ENCODE measurements at regions not wholly inside any gene's neighbourhood (a gene's known extent, or its start where the extent isn't known, plus 50 kb on each side); places are given as distances from the start of the nearest gene placed in this dataset.
"Not testable (repeated sequence)": the region's sequence is repeated elsewhere in the genome, so short reads cannot be mapped to it uniquely, and the experiment has no call there.

DNA sequence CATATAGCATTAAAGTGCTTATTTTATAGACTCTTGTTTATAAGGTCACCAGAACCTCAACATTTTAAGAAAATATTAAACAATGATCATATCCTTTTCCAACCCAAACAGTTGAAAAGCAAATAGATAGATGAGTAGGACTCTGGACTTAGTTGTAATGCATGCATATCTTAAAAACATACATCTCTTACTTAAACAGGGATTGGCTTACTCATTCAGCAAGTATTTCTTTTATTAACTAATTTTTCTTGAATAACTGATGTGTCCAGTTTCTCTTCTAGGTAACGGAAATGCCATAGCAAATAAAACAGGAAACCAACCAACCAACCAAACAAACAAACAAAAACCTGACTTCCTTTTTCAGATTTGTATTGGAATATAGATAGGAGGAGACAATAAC is 70.9 kb upstream of the NBPF4 start:
- TF ChIP-seq, protein P1, sequence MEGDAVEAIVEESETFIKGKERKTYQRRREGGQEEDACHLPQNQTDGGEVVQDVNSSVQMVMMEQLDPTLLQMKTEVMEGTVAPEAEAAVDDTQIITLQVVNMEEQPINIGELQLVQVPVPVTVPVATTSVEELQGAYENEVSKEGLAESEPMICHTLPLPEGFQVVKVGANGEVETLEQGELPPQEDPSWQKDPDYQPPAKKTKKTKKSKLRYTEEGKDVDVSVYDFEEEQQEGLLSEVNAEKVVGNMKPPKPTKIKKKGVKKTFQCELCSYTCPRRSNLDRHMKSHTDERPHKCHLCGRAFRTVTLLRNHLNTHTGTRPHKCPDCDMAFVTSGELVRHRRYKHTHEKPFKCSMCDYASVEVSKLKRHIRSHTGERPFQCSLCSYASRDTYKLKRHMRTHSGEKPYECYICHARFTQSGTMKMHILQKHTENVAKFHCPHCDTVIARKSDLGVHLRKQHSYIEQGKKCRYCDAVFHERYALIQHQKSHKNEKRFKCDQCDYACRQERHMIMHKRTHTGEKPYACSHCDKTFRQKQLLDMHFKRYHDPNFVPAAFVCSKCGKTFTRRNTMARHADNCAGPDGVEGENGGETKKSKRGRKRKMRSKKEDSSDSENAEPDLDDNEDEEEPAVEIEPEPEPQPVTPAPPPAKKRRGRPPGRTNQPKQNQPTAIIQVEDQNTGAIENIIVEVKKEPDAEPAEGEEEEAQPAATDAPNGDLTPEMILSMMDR (conservative IDR thresholded peaks at IDR 0.05; ENCODE audit: low read depth, low read length), result no peak
- DNase-seq (ENCODE audit: low read depth), result no peak
- no peak overlapping the region for H3K4me3 ChIP-seq (ENCODE audit: low read depth, low read length)

DNA sequence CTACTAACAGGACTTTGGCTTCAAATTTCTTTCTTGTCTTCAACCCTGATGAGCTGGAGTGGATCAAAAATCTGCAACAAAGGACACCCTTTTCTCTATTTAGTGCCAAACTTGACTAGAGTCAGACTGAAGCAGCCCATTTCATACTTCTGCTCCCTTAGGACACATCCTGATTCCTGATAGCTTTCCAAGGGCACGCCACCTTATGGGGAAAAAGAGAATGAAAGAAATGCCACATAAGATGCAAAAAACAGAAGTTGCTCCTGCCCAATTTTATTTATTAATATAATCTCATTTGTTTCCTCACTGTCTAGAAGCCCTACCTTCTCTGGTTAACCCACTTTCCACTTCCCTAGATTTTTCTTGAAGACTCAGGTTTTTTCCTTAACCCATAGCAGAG is 72.7 kb upstream of the NBPF4 start:
- H3K4me3 ChIP-seq (ENCODE audit: low read depth, low read length), result no peak overlapping the region
- DNase-seq (ENCODE audit: low read depth), result peak; percentile 9
- TF ChIP-seq, protein P1 (conservative IDR thresholded peaks at IDR 0.05; ENCODE audit: low read depth, low read length), result peak; percentile 36

DNA sequence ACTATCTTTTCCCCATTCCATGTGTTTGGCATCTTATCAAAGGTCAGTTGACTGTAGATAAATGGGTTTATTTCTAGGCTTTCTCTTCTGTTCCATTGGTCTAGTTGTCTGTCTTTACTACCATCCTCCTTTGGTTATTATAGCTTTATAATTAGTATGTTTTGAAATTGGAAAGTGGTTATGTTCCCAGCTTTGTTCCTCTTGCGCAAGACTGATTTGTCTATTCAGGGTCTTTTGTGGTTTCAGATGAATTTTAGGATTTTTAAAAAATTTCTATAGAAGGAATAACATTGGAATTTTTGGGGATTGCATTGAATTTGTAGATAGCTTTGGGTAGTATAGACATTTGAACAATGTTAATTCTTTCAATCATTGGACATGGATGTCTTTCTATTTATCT is 77.0 kb upstream of the NBPF4 start:
- TF ChIP-seq, protein P1 (conservative IDR thresholded peaks at IDR 0.05; ENCODE audit: low read depth, low read length), result no peak
- H3K4me3 ChIP-seq (ENCODE audit: low read depth, low read length), result no peak overlapping the region
- DNase-seq (ENCODE audit: low read depth), result no peak

DNA sequence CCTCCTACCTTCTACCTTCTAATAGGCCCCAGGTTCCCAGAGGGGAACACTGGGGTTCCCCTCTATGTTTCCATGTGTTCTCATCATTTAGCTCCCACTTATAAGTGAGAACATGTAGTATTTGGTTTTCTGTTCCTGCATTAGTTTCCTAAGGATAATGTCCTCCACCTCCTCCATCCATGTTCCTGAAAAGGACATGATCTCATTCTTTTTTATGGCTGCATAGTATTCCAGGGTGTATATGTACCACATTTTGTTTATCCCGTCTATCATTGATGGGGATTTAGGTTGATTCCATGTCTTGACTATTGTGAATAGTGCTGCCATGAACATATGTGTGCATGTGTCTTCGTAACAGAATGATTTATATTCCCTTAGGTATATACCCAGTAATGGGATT is 81.5 kb upstream of the NBPF4 start:
- not testable (repeated sequence) for DNase-seq (ENCODE audit: low read depth); H3K4me3 ChIP-seq (ENCODE audit: low read depth, low read length)

DNA sequence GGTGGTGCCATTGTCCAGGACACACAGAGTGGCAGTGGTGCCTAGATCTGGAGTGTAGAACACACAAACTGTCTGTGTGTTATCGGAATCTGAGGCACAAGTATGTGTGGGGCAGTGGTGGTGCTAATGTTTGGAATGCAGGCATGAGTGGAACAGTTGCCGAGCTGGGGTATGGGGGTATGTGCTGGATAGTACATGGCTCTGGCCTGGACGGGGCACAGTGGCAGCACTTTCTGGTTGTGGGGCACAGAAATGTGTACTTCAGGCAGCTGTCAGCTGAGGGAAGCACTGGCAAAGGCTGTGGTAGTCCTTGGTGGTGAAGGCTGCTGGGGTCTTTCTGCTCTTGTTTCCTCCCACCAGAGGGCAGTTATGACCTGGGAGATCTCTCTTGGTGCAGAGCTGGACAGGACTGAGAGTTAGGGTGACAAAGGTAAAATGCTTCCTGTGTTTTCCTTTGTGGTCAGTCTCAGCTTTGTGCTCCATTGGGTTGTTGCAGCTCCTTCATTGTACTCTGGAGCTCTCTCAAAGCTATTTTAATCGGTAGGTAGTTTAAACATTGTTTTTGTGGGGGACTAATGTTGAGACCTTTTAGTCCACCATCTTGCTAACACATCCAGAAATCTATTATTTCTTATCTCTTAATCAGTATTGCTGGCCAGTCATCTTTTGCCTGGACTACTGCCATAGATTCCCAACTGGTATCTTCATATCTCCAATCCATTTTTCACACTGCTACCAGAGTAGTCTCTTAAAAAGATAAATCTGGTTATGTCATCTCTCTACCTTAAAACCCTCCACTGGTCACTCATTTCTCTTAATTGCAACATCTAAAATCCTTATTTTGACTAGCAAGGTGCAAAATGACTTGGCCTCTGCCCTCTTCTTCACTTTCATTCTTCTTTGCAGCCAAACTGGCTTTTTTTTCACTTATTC is 83.9 kb upstream of the NBPF4 start:
- peak; percentile 1 for DNase-seq (ENCODE audit: low read depth)
- TF ChIP-seq, protein P1 (conservative IDR thresholded peaks at IDR 0.05; ENCODE audit: low read depth, low read length), result peak; percentile 29
- no peak overlapping the region for H3K4me3 ChIP-seq (ENCODE audit: low read depth, low read length)

DNA sequence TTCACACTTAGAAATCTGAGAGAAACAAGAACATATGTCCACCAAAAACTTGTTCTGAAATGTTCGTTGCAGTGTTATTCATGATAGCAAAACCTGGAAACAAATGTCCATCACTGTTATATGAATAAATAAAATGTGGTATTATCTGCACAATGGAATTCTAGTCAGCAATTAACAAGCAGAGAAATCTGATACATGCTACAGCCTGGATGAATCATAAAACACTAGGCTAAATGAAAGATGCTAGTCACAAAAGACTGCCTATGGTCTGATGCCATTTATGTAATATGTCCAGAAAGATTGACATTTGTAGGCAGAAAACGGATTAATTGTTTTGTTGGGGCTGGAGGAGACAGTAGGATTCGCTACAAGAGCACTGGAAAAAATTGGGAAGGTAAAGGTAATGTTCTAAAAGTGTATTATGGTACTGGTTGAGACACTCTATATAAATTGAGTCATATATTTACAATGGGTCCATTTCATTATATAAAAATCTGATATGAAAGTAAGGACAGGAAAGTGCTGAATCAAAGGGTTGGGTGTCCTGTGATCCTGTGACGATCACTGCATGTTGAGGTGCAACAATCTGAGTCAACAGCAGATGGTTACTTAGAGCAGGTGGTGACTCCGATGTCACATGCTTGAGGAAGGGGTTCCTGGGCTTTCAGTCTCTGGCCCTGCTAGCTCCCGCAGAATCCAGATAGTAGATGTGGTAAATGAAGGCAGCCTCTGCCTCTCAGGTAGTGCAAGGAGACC is 102.1 kb upstream of the NBPF4 start:
- TF ChIP-seq, protein P1 (conservative IDR thresholded peaks at IDR 0.05; ENCODE audit: low read depth, low read length), result no peak
- no peak for DNase-seq (ENCODE audit: low read depth)
- no peak overlapping the region for H3K4me3 ChIP-seq (ENCODE audit: low read depth, low read length)

DNA sequence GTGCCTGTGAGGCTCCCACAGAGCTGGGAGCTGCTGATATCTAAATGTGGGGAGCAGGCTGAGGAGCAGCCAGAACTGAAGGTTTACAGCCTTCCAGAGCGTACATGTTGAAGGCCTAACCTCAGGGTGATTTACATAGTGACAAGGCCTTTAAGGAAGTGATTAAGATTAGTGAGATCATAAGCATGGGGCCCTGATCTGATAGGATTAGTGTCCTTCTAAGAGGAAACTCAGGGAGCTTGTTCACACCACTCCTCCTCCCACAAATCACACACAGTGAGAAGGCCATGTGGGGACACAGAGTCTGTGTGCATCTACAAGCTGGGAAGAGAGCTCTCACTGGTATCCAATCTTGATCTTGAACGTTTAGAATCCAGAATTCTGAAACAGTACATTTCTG is 92.3 kb upstream of the NBPF6 start:
- H3K4me3 ChIP-seq (ENCODE audit: low read depth, low read length), result no peak overlapping the region
- TF ChIP-seq, protein P1 (conservative IDR thresholded peaks at IDR 0.05; ENCODE audit: low read depth, low read length), result no peak
- DNase-seq (ENCODE audit: low read depth), result no peak

DNA sequence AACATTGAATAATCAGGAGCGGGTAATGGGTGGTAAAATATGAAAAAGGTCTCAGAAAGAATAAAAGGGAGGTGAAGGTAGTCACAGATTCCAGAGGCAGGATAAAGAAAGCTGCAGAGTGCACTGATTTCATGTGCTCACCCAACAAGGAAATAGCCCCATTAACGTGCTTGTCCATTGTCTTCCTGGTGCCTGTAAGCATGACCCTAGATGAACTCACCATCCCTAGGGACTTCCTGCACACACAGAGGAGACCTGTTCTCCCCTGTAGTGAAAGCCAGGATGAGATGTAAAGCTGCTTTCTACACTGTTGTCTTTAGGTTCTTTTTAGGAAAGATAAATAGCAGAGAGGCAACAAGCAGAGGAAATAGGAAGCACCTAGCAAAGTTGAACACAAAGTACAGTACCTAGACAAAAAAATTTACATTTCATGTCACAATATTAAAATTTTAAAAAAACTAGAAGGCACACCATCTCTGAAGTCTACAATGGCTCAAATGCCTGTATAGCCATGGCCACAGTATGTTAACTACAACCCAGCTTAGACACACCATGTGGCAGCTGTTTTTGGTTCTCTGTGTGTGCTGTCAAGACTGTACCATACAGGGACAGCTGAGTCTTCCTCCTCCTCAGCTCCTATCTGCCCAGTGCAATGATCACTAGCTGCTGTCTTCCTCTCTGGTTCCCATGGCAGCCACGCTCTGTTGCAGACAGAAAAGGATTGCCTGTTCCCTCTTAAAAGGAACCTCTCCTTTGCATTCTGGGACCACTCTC is 69.9 kb upstream of the NBPF6 start:
- not testable (repeated sequence) for H3K4me3 ChIP-seq (ENCODE audit: low read depth, low read length); DNase-seq (ENCODE audit: low read depth)
